ENCODE measurements at regions not wholly inside any gene's neighbourhood (a gene's known extent, or its start where the extent isn't known, plus 50 kb on each side); places are given as distances from the start of the nearest gene placed in this dataset.
"Not testable (repeated sequence)": the region's sequence is repeated elsewhere in the genome, so short reads cannot be mapped to it uniquely, and the experiment has no call there.

DNA sequence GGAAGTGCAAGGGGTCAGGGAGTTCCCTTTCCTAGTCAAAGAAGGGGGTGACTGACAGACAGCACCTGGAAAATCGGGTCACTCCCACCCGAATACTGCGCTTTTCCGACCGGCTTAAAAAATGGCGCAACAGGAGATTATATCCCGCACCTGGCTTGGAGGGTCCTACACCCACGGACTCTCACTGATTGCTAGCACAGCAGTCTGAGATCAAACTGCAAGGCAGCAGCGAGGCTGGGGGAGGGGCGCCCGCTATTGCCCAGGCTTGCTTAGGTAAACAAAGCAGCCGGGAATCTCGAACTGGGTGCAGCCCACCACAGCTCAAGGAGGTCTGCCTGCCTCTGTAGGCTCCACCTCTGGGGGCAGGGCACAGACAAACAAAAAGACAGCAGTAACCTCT lies 333.8 kb downstream of the CENPW start:
- H3K4me1 Mint-ChIP-seq; H3K9me3 ChIP-seq (ENCODE audit: control insufficient read depth in 2 of 2, low read length in 2 of 2); H3K4me3 Mint-ChIP-seq; ATAC-seq (ENCODE audit: low read depth in 2 of 2); H3K27me3 Mint-ChIP-seq; H3K36me3 Mint-ChIP-seq; H3K27me3 ChIP-seq (ENCODE audit: control insufficient read depth, insufficient read depth, low read length); H3K36me3 ChIP-seq (ENCODE audit: control insufficient read depth, insufficient read depth, low read length); H3K27ac Mint-ChIP-seq; H3K27ac ChIP-seq (ENCODE audit: insufficient read depth, low read length, poor library complexity, severe bottlenecking); H3K4me1 ChIP-seq (ENCODE audit: control insufficient read depth, insufficient read depth, low read length, poor library complexity, severe bottlenecking); DNase-seq; H3K9me3 Mint-ChIP-seq; H3K4me3 ChIP-seq (ENCODE audit: low read depth, low read length): not testable (repeated sequence)

DNA sequence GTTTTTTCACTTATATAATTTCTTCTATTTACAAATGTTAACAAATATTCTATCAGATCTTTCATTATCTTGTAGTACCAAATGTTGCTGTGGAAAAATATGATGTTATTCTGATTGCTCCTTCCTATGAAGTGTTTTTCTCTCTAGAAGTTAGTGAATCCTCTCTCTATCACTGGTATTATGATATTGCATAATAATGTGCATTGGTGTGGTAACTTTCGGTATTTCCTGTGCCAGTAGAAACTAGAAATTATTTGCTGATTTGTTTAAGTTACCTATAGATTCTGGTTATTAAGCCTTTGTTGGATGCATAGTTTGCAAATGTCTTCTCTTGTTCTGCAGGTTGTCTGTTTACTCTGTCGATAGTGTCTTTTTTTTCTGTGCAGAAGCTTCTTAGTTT lies 342.5 kb downstream of the CENPW start:
- no peaks in the 10 kb centered on the region for H3K9me3 ChIP-seq (ENCODE audit: control insufficient read depth in 2 of 2, low read length in 2 of 2)
- Mint-ChIP-seq H3K9me3 (peaks cover 0 to 18% (median 3%) of the 10 kb centered on the region in 7 donors), H3K36me3 (no peaks in the 10 kb centered on the region), H3K27me3 (no peaks in the 10 kb centered on the region), H3K27ac (no peak overlapping the region), H3K4me3 (no peak overlapping the region), H3K4me1 (no peaks in the 10 kb centered on the region)
- no peak overlapping the region for H3K27ac ChIP-seq (ENCODE audit: insufficient read depth, low read length, poor library complexity, severe bottlenecking)
- DNase-seq (no peak), ATAC-seq (ENCODE audit: low read depth in 2 of 2) (no peak)
- H3K27me3 ChIP-seq (ENCODE audit: control insufficient read depth, insufficient read depth, low read length) = no peaks in the 10 kb centered on the region
- H3K4me3 ChIP-seq (ENCODE audit: low read depth, low read length) = no peak overlapping the region
- no peaks in the 10 kb centered on the region for H3K4me1 ChIP-seq (ENCODE audit: control insufficient read depth, insufficient read depth, low read length, poor library complexity, severe bottlenecking)
- H3K36me3 ChIP-seq (ENCODE audit: control insufficient read depth, insufficient read depth, low read length) = no peaks in the 10 kb centered on the region

DNA sequence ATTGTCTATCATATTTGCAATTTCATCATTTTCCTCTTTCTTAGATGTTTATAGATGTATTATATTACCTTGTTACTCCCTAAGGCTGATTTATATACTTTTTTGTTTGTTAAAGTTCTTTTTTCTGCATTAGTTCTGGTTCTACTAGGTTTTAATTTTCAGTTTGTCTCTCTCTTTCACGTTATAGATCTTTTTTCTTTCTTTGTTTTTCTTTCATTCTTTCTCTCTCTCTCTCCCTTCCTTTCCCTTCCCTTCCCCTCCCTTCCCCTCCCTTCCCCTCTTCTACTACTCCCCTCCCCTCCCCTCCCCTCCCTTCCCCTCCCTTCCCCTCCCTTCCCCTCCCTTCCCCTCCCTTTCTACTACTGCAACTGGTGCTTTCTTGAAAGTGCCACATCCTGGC lies 345.3 kb downstream of the CENPW start:
- Mint-ChIP-seq H3K4me3 (no peak overlapping the region), H3K27ac (no peak overlapping the region), H3K4me1 (no peaks in the 10 kb centered on the region), H3K36me3 (no peaks in the 10 kb centered on the region), H3K27me3 (no peaks in the 10 kb centered on the region), H3K9me3 (peaks cover 2 to 25% (median 5%) of the 10 kb centered on the region in 7 donors)
- Histone ChIP-seq H3K9me3 (ENCODE audit: control insufficient read depth in 2 of 2, low read length in 2 of 2) (no peaks in the 10 kb centered on the region), H3K4me3 (ENCODE audit: low read depth, low read length) (no peak overlapping the region), H3K4me1 (ENCODE audit: control insufficient read depth, insufficient read depth, low read length, poor library complexity, severe bottlenecking) (no peaks in the 10 kb centered on the region), H3K36me3 (ENCODE audit: control insufficient read depth, insufficient read depth, low read length) (no peaks in the 10 kb centered on the region), H3K27me3 (ENCODE audit: control insufficient read depth, insufficient read depth, low read length) (no peaks in the 10 kb centered on the region), H3K27ac (ENCODE audit: insufficient read depth, low read length, poor library complexity, severe bottlenecking) (no peak overlapping the region)
- ATAC-seq (ENCODE audit: low read depth in 2 of 2) = no peak
- no peak for DNase-seq

DNA sequence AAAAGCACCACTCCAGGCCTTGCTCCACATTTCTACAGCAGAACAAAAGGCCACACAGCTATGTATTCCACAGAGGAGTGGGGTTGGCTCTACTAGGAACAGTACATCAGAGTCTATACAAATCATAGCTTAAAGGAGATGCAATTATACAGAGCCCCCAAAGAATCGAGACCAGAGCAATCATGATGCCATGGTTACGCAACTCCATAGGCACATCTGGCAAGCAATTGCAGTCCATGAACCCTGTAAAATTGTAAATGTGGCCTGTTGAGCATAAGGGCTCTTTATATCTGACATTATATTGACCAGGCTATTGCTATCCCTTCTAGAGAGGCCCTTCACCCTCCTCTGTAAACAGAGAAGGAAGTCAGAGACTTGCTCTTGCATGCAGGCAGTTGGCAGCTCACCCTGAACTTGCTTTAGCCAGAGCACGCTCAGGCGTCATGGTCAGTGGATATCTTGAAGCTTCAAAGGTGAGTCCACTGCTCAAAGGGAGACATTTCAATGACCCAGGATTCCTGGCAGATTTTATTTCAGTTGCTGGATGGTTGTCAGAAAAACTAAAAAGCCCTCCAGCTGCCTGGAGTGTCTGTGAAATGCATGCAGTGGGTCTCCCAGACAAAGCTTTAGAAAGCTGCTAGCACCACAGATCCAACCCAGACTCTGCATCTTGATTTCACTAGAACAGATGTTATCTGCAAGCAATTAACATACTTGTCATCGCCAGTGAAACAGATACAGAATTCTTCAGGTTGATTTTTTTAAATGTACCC lies 357.2 kb downstream of the CENPW start:
- Mint-ChIP-seq H3K9me3 (peaks cover 0 to 3% (median 2%) of the 10 kb centered on the region in 7 donors), H3K27ac (no peak overlapping the region), H3K4me1 (no peaks in the 10 kb centered on the region), H3K36me3 (no peaks in the 10 kb centered on the region), H3K27me3 (no peaks in the 10 kb centered on the region), H3K4me3 (no peak overlapping the region)
- no peak for ATAC-seq (ENCODE audit: low read depth in 2 of 2)
- no peak for DNase-seq
- Histone ChIP-seq H3K27ac (ENCODE audit: insufficient read depth, low read length, poor library complexity, severe bottlenecking) (no peak overlapping the region), H3K27me3 (ENCODE audit: control insufficient read depth, insufficient read depth, low read length) (no peaks in the 10 kb centered on the region), H3K9me3 (ENCODE audit: control insufficient read depth in 2 of 2, low read length in 2 of 2) (no peaks in the 10 kb centered on the region), H3K4me3 (ENCODE audit: low read depth, low read length) (no peak overlapping the region), H3K36me3 (ENCODE audit: control insufficient read depth, insufficient read depth, low read length) (no peaks in the 10 kb centered on the region), H3K4me1 (ENCODE audit: control insufficient read depth, insufficient read depth, low read length, poor library complexity, severe bottlenecking) (no peaks in the 10 kb centered on the region)

DNA sequence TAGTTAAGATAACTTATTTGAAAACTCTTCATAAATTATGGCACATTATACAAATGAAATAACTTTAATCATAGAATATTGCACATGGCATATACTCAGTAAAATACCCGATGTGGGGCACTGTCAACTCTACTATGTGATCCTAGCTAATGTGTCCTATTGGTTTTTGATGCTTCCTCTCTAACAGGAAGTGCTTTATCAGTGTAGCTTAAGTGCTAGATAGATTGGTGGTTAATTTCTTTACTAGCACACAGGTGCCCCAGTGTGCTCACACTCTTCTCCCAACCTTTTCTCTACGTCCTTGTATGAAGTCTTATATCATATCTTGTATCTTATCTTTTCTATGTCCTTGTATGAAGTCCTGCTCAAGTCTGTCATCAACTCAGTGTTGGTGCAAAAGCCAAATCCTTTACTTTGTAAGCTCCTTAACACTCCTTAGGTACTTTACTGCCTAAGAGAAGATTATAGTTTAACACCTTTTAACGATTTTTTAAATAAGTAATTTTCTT lies 358.9 kb downstream of the CENPW start:
- Histone ChIP-seq H3K36me3 (ENCODE audit: control insufficient read depth, insufficient read depth, low read length) (no peaks in the 10 kb centered on the region), H3K27me3 (ENCODE audit: control insufficient read depth, insufficient read depth, low read length) (no peaks in the 10 kb centered on the region), H3K4me3 (ENCODE audit: low read depth, low read length) (no peak overlapping the region), H3K27ac (ENCODE audit: insufficient read depth, low read length, poor library complexity, severe bottlenecking) (no peak overlapping the region), H3K9me3 (ENCODE audit: control insufficient read depth in 2 of 2, low read length in 2 of 2) (no peaks in the 10 kb centered on the region), H3K4me1 (ENCODE audit: control insufficient read depth, insufficient read depth, low read length, poor library complexity, severe bottlenecking) (no peaks in the 10 kb centered on the region)
- ATAC-seq (ENCODE audit: low read depth in 2 of 2) (no peak), DNase-seq (no peak)
- no peaks in the 10 kb centered on the region for H3K36me3 Mint-ChIP-seq
- H3K4me3 Mint-ChIP-seq = no peak overlapping the region
- no peaks in the 10 kb centered on the region for H3K27me3 Mint-ChIP-seq
- H3K4me1 Mint-ChIP-seq = no peaks in the 10 kb centered on the region
- peaks cover 0 to 4% (median 2%) of the 10 kb centered on the region in 7 donors for H3K9me3 Mint-ChIP-seq
- H3K27ac Mint-ChIP-seq = no peak overlapping the region

DNA sequence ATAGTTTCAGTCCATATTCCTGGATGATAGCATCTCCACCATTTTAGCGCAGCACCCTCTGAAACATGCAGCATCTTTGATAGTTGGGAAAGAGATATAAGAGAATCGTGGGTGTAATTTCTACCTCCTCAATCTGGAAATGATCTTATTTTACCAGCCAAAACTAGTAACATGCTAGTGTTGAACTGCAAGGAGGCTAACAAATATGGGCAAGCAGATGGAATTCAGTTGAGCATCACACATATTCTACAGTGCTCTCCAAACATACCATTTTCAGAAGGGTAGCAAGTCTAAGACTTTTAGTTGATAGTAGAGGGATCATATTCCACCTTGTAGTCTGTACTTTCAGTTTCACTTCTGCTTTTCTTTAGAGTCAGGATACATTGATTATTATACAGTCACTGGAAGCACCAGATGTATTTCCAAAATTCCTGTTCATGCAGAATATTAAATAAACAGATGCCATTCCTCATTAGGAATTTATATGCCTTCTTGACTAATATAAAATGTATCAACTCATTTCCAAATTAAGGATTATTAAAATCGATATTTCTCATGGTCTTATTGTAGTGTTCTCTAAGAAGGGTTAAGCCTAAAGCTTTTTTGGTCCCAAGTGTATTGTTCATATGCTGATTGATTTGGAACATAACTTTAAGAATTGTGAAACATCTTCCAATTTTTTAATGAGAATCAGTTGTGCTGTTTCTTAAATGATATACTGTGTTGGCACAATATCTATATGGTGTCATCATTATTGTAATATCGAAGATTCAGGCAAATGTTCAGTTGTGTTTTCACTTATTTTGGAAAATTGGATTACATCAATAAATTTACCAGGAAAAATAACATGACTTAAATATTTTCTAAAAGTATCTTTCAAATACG lies 362.0 kb downstream of the CENPW start:
- DNase-seq (no peak), ATAC-seq (ENCODE audit: low read depth in 2 of 2) (no peak)
- no peaks in the 10 kb centered on the region for H3K36me3 ChIP-seq (ENCODE audit: control insufficient read depth, insufficient read depth, low read length)
- Mint-ChIP-seq H3K4me3 (no peak overlapping the region), H3K9me3 (peaks cover 0 to 4% (median 0%) of the 10 kb centered on the region in 7 donors), H3K4me1 (no peaks in the 10 kb centered on the region), H3K27ac (no peak overlapping the region), H3K27me3 (no peaks in the 10 kb centered on the region), H3K36me3 (no peaks in the 10 kb centered on the region)
- H3K4me1 ChIP-seq (ENCODE audit: control insufficient read depth, insufficient read depth, low read length, poor library complexity, severe bottlenecking) = no peaks in the 10 kb centered on the region
- H3K4me3 ChIP-seq (ENCODE audit: low read depth, low read length) = no peak overlapping the region
- H3K9me3 ChIP-seq (ENCODE audit: control insufficient read depth in 2 of 2, low read length in 2 of 2) = no peaks in the 10 kb centered on the region
- no peaks in the 10 kb centered on the region for H3K27me3 ChIP-seq (ENCODE audit: control insufficient read depth, insufficient read depth, low read length)
- no peak overlapping the region for H3K27ac ChIP-seq (ENCODE audit: insufficient read depth, low read length, poor library complexity, severe bottlenecking)

DNA sequence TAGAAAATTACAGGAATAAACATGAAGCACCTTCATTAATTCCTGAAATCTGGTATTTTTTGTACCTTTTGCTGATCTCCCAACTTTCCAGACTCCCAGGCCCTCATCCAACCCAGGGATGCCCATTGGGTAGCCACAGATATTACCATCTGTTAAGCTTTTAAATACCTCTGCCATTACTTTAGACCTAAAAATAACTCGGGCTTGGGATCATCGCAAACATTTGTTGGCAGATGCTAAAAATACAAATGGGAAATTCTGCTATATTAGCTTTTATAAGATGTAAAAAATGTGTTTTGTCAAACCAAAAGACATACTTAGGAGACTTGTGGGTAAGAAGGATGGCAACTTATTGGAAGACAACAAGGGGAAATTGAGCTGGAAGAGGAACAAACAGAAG lies 376.1 kb downstream of the CENPW start:
- H3K9me3 ChIP-seq (ENCODE audit: control insufficient read depth in 2 of 2, low read length in 2 of 2) = no peaks in the 10 kb centered on the region
- H3K9me3 Mint-ChIP-seq = no peaks in the 10 kb centered on the region
- no peaks in the 10 kb centered on the region for H3K36me3 Mint-ChIP-seq
- no peaks in the 10 kb centered on the region for H3K4me1 Mint-ChIP-seq
- H3K4me3 ChIP-seq (ENCODE audit: low read depth, low read length) = no peak overlapping the region
- no peaks in the 10 kb centered on the region for H3K4me1 ChIP-seq (ENCODE audit: control insufficient read depth, insufficient read depth, low read length, poor library complexity, severe bottlenecking)
- no peaks in the 10 kb centered on the region for H3K27me3 Mint-ChIP-seq
- ATAC-seq (ENCODE audit: low read depth in 2 of 2) (no peak), DNase-seq (no peak)
- H3K27ac Mint-ChIP-seq = no peak overlapping the region
- H3K4me3 Mint-ChIP-seq = no peak overlapping the region
- no peaks in the 10 kb centered on the region for H3K27me3 ChIP-seq (ENCODE audit: control insufficient read depth, insufficient read depth, low read length)
- no peaks in the 10 kb centered on the region for H3K36me3 ChIP-seq (ENCODE audit: control insufficient read depth, insufficient read depth, low read length)
- no peak overlapping the region for H3K27ac ChIP-seq (ENCODE audit: insufficient read depth, low read length, poor library complexity, severe bottlenecking)
